GM12891 (cell line): ENCODE measurements at regions not wholly inside any gene's neighbourhood (a gene's known extent, or its start where the extent isn't known, plus 50 kb on each side); places are given as distances from the start of the nearest gene placed in this dataset.

Experiments
- DNase-seq: peaks from one replicate; pipeline ENCODE4 v3.0.0; 2011; ENCODE audit warnings: low spot score; ENCODE audit not compliant: insufficient read length
- FAIRE-seq: peaks from 2 replicates; lab custom pipeline; 2011; peaks lifted over from hg19 to GRCh38; lab: Jason Lieb, UNC
- PAX5 ChIP-seq: IDR thresholded peaks from 2 replicates; pipeline ENCODE4 v1.6.1; 2011; ENCODE audit warnings: low read length, moderate library complexity, mild to moderate bottlenecking; ENCODE audit not compliant: insufficient read depth, severe bottlenecking
- POLR2A ChIP-seq: IDR thresholded peaks from 2 replicates; pipeline ENCODE4 v1.6.1; 2011; ENCODE audit warnings: low read depth, low read length, control low read depth
- POLR2AphosphoS5 ChIP-seq: IDR thresholded peaks from 2 replicates; pipeline ENCODE4 v1.6.1; 2011; ENCODE audit warnings: low read depth, low read length, control low read depth
- POU2F2 ChIP-seq: IDR thresholded peaks from 2 replicates; pipeline ENCODE4 v1.6.1; 2011; ENCODE audit warnings: low read depth, mild to moderate bottlenecking, control low read depth, low read length, moderate library complexity
- SPI1 ChIP-seq: IDR thresholded peaks from 2 replicates; pipeline ENCODE4 v1.6.1; 2011; ENCODE audit warnings: low read depth, low read length, control low read depth
- TAF1 ChIP-seq: IDR thresholded peaks from 2 replicates; pipeline ENCODE4 v1.6.1; 2011; ENCODE audit warnings: low read depth, low read length, control low read depth

DNA sequence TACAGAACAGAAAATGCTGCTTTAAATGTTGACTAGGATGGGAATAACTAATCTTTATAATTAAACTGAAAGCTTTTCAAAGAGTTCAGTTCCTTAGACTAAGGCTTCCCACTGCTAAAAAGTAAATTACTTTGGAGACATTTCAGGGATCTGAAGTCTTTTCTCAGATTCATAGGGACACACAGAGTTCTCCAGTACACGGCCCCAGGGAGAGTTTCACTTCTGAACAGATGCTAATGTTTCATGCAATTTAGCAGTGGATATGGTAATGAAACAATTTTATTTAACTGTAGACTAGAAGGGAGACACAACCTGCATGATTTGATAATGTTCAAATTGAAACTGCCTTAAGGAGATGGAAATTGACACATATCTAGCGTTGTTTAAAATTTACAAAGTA is 1282.6 kb downstream of the NCAM2 start:
- FAIRE-seq = no peak
- TF ChIP-seq TAF1 (no peak), POLR2A (no peak), SPI1 (no peak), POLR2AphosphoS5 (no peak), POU2F2 (no peak), PAX5 (no peak)

DNA sequence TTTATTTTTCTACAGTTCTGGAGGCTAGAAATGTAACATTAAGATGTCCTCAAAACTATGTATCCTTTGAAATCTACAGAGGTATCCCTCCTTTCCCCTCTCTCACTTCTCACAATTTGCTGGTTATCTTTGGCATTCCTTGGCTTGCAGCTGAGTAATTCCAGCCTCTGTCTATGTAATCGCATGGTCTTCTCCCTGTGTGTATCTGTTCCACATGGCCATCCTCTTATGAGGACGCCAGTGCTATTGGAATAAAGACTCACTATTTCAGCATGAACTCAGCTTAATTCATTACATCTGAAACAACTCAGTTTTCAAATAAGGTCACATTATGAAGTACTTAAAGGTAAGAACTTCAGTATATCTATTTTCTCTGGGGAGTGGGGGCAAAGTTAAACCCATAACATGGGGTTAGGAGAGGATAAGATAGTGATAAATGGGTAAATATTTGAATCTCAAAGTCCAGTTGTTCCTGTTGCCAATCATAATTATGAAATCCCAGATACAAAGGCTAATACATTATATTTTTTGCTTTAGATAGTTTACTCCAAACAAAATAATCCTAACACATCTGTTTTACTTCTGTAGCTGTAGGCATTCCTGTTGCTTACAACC is 1290.8 kb downstream of the NCAM2 start:
- no peak for FAIRE-seq
- DNase-seq = no peak
- TF ChIP-seq SPI1 (no peak), POLR2AphosphoS5 (no peak), POU2F2 (no peak), TAF1 (no peak)

More for the DNA sequence above, 1282.6 kb downstream of the NCAM2 start:
- no peak for DNase-seq

DNA sequence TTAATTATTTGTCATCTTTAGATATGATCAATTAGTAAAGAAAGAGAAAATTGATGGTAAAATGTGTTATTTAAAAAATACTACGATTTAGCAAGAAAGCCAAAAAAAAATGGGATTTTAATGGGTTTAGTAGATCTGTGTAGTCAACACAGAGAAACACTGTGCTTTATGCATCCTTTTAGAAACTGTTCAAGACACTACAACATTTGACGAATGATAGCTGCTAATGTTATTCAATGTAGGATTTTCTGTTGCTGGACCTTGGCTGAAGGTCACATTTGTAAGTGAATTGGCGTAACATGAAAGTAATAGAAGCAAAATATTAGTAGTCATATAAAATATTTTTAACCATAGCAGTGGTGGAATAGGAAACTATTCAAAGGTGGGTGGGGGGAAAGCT is 1293.9 kb downstream of the NCAM2 start:
- DNase-seq = no peak
- no peak for FAIRE-seq
- no peak for TF ChIP-seq TAF1
- TF ChIP-seq SPI1 = no peak
- TF ChIP-seq POLR2A = no peak
- no peak for TF ChIP-seq POLR2AphosphoS5
- no peak for TF ChIP-seq PAX5
- TF ChIP-seq POU2F2 = no peak

DNA sequence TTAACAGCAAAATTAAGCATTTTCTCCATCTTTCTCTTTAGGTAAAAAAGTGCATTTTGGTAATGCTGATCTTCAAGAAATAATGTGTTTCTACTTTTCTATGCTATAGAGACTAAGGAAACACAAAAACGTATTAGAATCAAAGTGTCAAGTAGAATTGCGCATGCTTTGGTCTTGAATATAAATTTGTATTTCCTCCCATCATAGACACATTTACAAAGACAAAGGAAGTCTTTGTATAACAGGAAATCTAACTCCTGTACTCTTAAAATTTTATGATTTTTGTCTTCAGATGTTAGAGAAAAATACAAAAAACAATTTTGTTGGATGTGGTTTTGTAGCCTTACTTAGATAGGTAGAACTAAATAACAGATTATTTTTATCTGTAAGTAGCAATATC is 1299.4 kb downstream of the NCAM2 start:
- FAIRE-seq = no peak
- TF ChIP-seq SPI1 (no peak), POLR2A (no peak), TAF1 (no peak), PAX5 (no peak), POU2F2 (no peak), POLR2AphosphoS5 (no peak)
- DNase-seq = no peak

DNA sequence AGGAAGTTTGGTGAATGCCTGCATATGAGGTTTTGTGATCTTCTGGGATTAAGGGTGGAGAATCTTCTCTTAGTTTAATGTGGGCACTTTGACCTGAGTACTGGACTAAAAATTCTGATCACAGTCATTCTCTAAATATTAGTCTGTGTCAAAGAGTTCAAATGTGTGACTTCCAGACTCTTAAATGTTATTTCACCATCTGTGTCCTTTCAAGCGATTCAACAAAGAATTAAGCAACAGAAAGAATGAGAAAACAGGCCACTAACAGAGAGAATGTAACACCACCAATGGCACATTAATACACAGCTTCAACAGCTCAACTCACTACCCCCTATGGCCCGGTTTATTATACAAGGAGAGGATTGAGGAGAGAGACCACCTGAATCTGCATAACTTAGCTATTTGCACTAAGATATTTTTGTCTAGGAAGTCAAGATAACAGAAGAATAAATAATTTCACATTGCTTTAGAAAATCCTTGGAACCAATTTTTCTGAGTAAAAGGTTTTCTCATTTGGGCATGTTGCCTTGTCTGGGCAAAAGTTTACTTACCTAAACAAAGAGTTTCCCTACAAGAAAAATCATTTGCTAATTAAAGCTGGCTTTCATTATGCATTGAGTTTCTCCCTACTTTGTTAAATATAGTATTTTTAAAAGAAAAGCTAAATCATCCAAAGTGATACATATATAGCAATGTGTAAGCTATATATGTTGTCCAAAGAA is 1313.7 kb downstream of the NCAM2 start:
- no peak for DNase-seq
- FAIRE-seq = no peak
- TF ChIP-seq SPI1 (no peak), PAX5 (no peak), POLR2A (no peak), POLR2AphosphoS5 (no peak), POU2F2 (no peak), TAF1 (no peak)

DNA sequence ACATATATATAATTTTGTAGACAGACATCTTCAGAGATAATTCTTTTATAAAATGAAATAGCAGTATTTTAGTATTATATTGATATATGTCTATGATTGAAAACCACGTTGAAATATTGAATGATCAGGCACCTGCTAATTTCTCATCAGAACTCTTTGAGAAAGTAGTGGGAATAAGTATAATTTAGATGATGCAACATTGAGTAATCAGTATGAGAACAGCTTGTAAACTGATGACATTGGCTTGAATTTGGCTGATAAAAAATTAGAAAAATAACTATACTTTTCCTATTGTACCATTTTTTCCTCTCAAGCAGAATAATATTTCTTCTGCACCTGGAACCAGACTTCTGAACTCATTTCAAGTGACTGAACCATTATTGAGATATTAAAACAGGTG is 1316.8 kb downstream of the NCAM2 start:
- TF ChIP-seq PAX5 (no peak), POU2F2 (no peak), TAF1 (no peak), SPI1 (no peak), POLR2A (no peak), POLR2AphosphoS5 (no peak)
- DNase-seq (no peak), FAIRE-seq (no peak)

DNA sequence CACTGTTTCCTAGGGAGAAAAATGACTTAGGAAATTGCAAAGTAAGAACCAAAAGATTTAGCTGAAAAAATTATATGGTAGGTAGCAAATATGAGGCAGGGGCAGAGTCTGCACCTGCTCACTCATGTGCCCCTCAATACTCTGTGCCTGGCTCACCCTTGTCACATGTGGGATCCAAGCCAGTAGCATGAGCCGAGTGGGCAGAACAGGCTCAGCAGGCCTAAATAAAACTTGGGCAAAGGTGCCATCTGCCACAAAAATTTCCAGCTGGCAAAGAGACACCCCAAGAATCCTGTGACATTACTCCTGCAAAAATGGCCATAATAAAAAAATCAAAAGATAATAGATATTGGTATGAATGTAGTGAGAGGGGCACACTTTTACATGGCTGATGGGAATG is 1321.2 kb downstream of the NCAM2 start:
- DNase-seq = no peak
- TF ChIP-seq POU2F2 (no peak), TAF1 (no peak), SPI1 (no peak), POLR2A (no peak), PAX5 (no peak), POLR2AphosphoS5 (no peak)
- no peak for FAIRE-seq

GRCh38 chr21:22342889-22343288 is 1344.7 kb downstream of the NCAM2 start:
- no peak for FAIRE-seq
- TF ChIP-seq POLR2AphosphoS5 (no peak), SPI1 (no peak), TAF1 (no peak), POU2F2 (no peak), PAX5 (no peak), POLR2A (no peak)
- no peak for DNase-seq

DNA sequence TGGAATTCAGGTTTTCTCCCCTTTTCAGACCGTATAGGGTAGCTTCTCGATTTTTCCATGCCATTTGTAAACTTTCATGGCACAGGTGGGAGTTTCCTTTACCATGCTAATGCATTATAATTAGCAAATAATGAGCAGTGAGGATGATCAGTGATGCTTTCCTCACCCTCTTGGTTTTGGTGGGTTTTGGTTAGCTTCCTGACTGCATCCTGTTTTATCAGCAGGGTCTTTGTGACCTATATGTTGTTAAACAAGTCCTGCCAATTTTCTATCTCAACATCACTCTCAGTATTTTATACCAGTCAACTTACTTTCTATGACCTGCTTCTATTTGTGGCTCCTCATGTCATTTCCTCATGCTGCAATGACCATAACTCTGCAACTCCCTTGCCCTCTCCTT is 1345.1 kb downstream of the NCAM2 start:
- no peak for TF ChIP-seq SPI1
- no peak for TF ChIP-seq POU2F2
- TF ChIP-seq PAX5 = no peak
- TF ChIP-seq POLR2AphosphoS5 = no peak
- no peak for TF ChIP-seq TAF1
- no peak for TF ChIP-seq POLR2A
- DNase-seq (no peak), FAIRE-seq (no peak)

GRCh38 chr21:22343721-22344120 is 1345.5 kb downstream of the NCAM2 start:
- FAIRE-seq (no peak), DNase-seq (no peak)
- no peak for TF ChIP-seq PAX5
- no peak for TF ChIP-seq POLR2A
- TF ChIP-seq SPI1 = no peak
- TF ChIP-seq POU2F2 = no peak
- TF ChIP-seq POLR2AphosphoS5 = no peak
- no peak for TF ChIP-seq TAF1
